Endothelial cell of umbilical vein (primary cell): ENCODE measurements at regions not wholly inside any gene's neighbourhood (a gene's known extent, or its start where the extent isn't known, plus 50 kb on each side); places are given as distances from the start of the nearest gene placed in this dataset.

Experiments
- BruUV-seq: library from RNA; stranded (reverse); fragments of 400-500 nt; replicated peaks from 2 replicates; lab custom pipeline; 2021; lab: Mats Ljungman, UMichigan
- CTCF ChIA-PET: fragments of 300-600, 350-600 bp; sonication (Branson Sonifier 250); formaldehyde crosslinking; loops from one replicate; lab custom pipeline; 2021; ENCODE audit warnings: antibody characterized with exemption, inconsistent platforms; lab: Charles Lee
- POLR2A ChIA-PET: fragments of 300-600, 350-600 bp; sonication (Branson Sonifier 250); formaldehyde crosslinking; loops from one replicate; lab custom pipeline; 2021; ENCODE audit warnings: antibody characterized with exemption, inconsistent platforms; lab: Charles Lee
- DNase-seq: peaks from one replicate; pipeline ENCODE4 v3.0.0-alpha.2; 2011; ENCODE audit warnings: low read depth, low spot score
- FAIRE-seq: peaks from 2 replicates; lab custom pipeline; 2011; peaks lifted over from hg19 to GRCh38; lab: Jason Lieb, UNC
- H2AFZ ChIP-seq: 2 replicates; pipeline ENCODE4 v1.6.0; 2012; ENCODE audit warnings: low read depth, low read length, control low read depth, inconsistent platforms
- H3K27ac ChIP-seq: 2 replicates; pipeline ENCODE4 v1.5.1; 2011; ENCODE audit warnings: low read depth, mild to moderate bottlenecking, control low read depth, low read length, moderate library complexity; ENCODE audit not compliant: insufficient read depth
- H3K27me3 ChIP-seq, 2 experiments: 2 replicates each; pipeline versions ENCODE4 v1.6.0 to v1.6.1; 2011; ENCODE audit warnings: low read length in 2 of 2, mixed read lengths in 1 of 2; ENCODE audit not compliant: control insufficient read depth in 2 of 2, insufficient read depth in 2 of 2
- H3K36me3 ChIP-seq, 2 experiments: 2 replicates in 1 of 2; 3 replicates in 1 of 2; pipeline ENCODE4 v1.5.1; 2011; ENCODE audit warnings: low read length in 2 of 2, mild to moderate bottlenecking in 1 of 2, moderate library complexity in 1 of 2; ENCODE audit not compliant: control insufficient read depth in 2 of 2, insufficient read depth in 2 of 2; ENCODE audit errors: extremely low read depth in 1 of 2
- H3K4me1 ChIP-seq: 3 replicates; pipeline ENCODE4 v1.5.1; 2011; ENCODE audit warnings: mild to moderate bottlenecking, low read length; ENCODE audit not compliant: control insufficient read depth, insufficient read depth; ENCODE audit errors: extremely low read depth
- H3K4me2 ChIP-seq: 2 replicates; pipeline ENCODE4 v1.6.1; 2011; ENCODE audit warnings: low read length, control low read depth, mixed read lengths; ENCODE audit not compliant: insufficient read depth
- H3K4me3 ChIP-seq, 3 experiments: fragments of 200-600 bp in 1 of 3; sonication (generic), shearing (Covaris generic) in 1 of 3; replicated peaks in 1 of 3; 2 replicates each; pipeline ENCODE4 v1.5.1; 2011 to 2016; ENCODE audit warnings: control low read depth in 3 of 3, low read length in 3 of 3, mild to moderate bottlenecking in 2 of 3, inconsistent platforms in 1 of 3, low read depth in 1 of 3, moderate library complexity in 1 of 3; ENCODE audit not compliant: insufficient read depth in 1 of 3
- H3K79me2 ChIP-seq: 2 replicates; pipeline ENCODE4 v1.6.0; 2012; ENCODE audit warnings: low read length, inconsistent platforms; ENCODE audit not compliant: control insufficient read depth, insufficient read depth
- H3K9ac ChIP-seq: replicated peaks from 2 replicates; pipeline ENCODE3; 2011; ENCODE audit warnings: low read length, control low read depth; ENCODE audit not compliant: insufficient read depth; ENCODE audit errors: extremely low read depth
- H3K9me1 ChIP-seq: replicated peaks from 3 replicates; pipeline ENCODE4 v1.6.0; 2011; ENCODE audit warnings: mild to moderate bottlenecking, low read length; ENCODE audit not compliant: control insufficient read depth, insufficient read depth; ENCODE audit errors: extremely low read depth
- H3K9me3 ChIP-seq: replicated peaks from 2 replicates; pipeline ENCODE4 v1.5.1; 2012; ENCODE audit warnings: low read length, inconsistent platforms; ENCODE audit not compliant: control insufficient read depth, insufficient read depth
- H4K20me1 ChIP-seq: replicated peaks from 2 replicates; pipeline ENCODE3; 2011; ENCODE audit warnings: mild to moderate bottlenecking, low read length; ENCODE audit not compliant: control insufficient read depth, insufficient read depth; ENCODE audit errors: extremely low read depth
- CTCF ChIP-seq, 2 donors: IDR thresholded peaks; 1 replicate in 1 of 2; 2 replicates in 1 of 2; pipeline ENCODE4 v1.5.1; 2011; ENCODE audit warnings: low read length in 2 of 2, mild to moderate bottlenecking in 2 of 2, moderate library complexity in 2 of 2, control low read depth in 1 of 2, inconsistent platforms in 1 of 2, low read depth in 1 of 2; ENCODE audit not compliant: insufficient read depth in 1 of 2; ENCODE audit errors: extremely low read depth in 1 of 2
- EZH2 ChIP-seq: IDR thresholded peaks from 2 replicates; pipeline ENCODE4 v1.6.1; 2012; ENCODE audit warnings: borderline replicate concordance, low read depth, mild to moderate bottlenecking, moderate library complexity, low read length, inconsistent platforms; ENCODE audit not compliant: severe bottlenecking
- FOS ChIP-seq: IDR thresholded peaks from 2 replicates; pipeline ENCODE4 v1.6.1; 2011; ENCODE audit warnings: mild to moderate bottlenecking, low read length, moderate library complexity, borderline replicate concordance; ENCODE audit not compliant: insufficient read depth
- GATA2 ChIP-seq: IDR thresholded peaks from 2 replicates; pipeline ENCODE4 v1.7.0; 2011; ENCODE audit warnings: low read depth, mild to moderate bottlenecking, moderate library complexity, mixed read lengths, low read length; ENCODE audit not compliant: insufficient read length, insufficient read depth
- JUN ChIP-seq: IDR thresholded peaks from 2 replicates; pipeline ENCODE4 v1.6.1; 2011; ENCODE audit warnings: borderline replicate concordance, low read depth; ENCODE audit not compliant: insufficient read length, insufficient read depth
- MAX ChIP-seq: IDR thresholded peaks from 2 replicates; pipeline ENCODE4 v1.6.1; 2011; ENCODE audit not compliant: insufficient read depth, insufficient read length
- MYC ChIP-seq: IDR thresholded peaks from one replicate; pipeline ENCODE4 v1.6.1; 2011; ENCODE audit warnings: mild to moderate bottlenecking, low read depth, low read length
- POLR2A ChIP-seq: IDR thresholded peaks from 2 replicates; pipeline ENCODE4 v1.6.1; 2012; ENCODE audit warnings: low read depth, mild to moderate bottlenecking, control low read depth, low read length
- POLR2AphosphoS5 ChIP-seq: IDR thresholded peaks from 2 replicates; pipeline ENCODE4 v1.6.1; 2012; ENCODE audit warnings: low read depth, mild to moderate bottlenecking, control low read depth, low read length, moderate library complexity; ENCODE audit not compliant: insufficient read depth
- dilution Hi-C: fragments of 300-500 bp; cut with MboI; formaldehyde crosslinking; loops from one replicate; pipeline ENCODE4 v1.15.0; 2019; ENCODE audit warnings: low sequenced_read_pairs; ENCODE audit not compliant: extremely low pct_ligation_motif_present
- intact Hi-C: fragments of 100-400 bp; cut with micrococcal nuclease; formaldehyde crosslinking; loops from one replicate; pipeline ENCODE4 v1.10.0; 2022

- no peaks in the 10 kb centered on the region for H3K79me2 ChIP-seq
- no peaks in the 10 kb centered on the region for H4K20me1 ChIP-seq
- dilution Hi-C loops (no loop called here), intact Hi-C loops (no loop called here)
- FAIRE-seq (no peak), DNase-seq (no peak)
- no peak overlapping the region for H3K4me2 ChIP-seq
- ChIA-PET POLR2A (no interaction called here), CTCF (no interaction called here)
- H3K9ac ChIP-seq: no peak overlapping the region
- no TSS peak for BruUV-seq
- H3K36me3 ChIP-seq: no peaks in the 10 kb centered on the region
- H3K27ac ChIP-seq: no peak overlapping the region
- peaks cover 9% of the 10 kb centered on the region for H3K9me3 ChIP-seq
- no peaks in the 10 kb centered on the region for H3K4me1 ChIP-seq
- H2AFZ ChIP-seq: no peak overlapping the region
- H3K9me1 ChIP-seq: no peaks in the 10 kb centered on the region
- TF ChIP-seq GATA2 (no peak), POLR2AphosphoS5 (no peak), MYC (no peak), MAX (no peak), EZH2 (no peak), CTCF (IDR thresholded peaks at IDR 0.05; ENCODE audit: extremely low read depth in 1 of 2, insufficient read depth in 1 of 2, low read depth in 1 of 2, low read length in 2 of 2) (no peak), POLR2A (no peak), FOS (no peak), JUN (no peak)
- no peaks in the 10 kb centered on the region for H3K27me3 ChIP-seq
- H3K4me3 ChIP-seq: no peak overlapping the region
Observed at GRCh38 chr16:35788381-35788780, 2329.0 kb downstream of the TP53TG3F start.
